Activated CD4-positive, alpha-beta T cell treated with anti-CD3 and anti-CD28 coated beads for 1 hour (primary cell): ENCODE measurements at regions not wholly inside any gene's neighbourhood (a gene's known extent, or its start where the extent isn't known, plus 50 kb on each side); places are given as distances from the start of the nearest gene placed in this dataset.

Experiments
- DNase-seq: peaks from one replicate; pipeline ENCODE4 v3.0.0-alpha.2; 2020

GRCh38 chr5:56366986-56367385, 133.9 kb upstream of the ANKRD55 start:
- no peak for DNase-seq

GRCh38 chr5:56361398-56361797, 128.3 kb upstream of the ANKRD55 start:
- DNase-seq: no peak

- DNase-seq: no peak
These were observed 127.7 kb upstream of the ANKRD55 start for GRCh38 chr5:56360816-56361215.

GRCh38 chr5:56359809-56360685, 126.9 kb upstream of the ANKRD55 start:
- DNase-seq: no peak

GRCh38 chr5:56358703-56359681, 125.9 kb upstream of the ANKRD55 start:
- DNase-seq: no peak

- DNase-seq: no peak
These were observed 124.9 kb upstream of the ANKRD55 start for GRCh38 chr5:56358046-56358445.

GRCh38 chr5:56357426-56357825, 124.3 kb upstream of the ANKRD55 start:
- DNase-seq: no peak

GRCh38 chr5:56356836-56357160, 123.7 kb upstream of the ANKRD55 start:
- DNase-seq: no peak

GRCh38 chr5:56356121-56356835, 123.1 kb upstream of the ANKRD55 start:
- no peak for DNase-seq

- DNase-seq: no peak
These were observed 121.7 kb upstream of the ANKRD55 start for GRCh38 chr5:56354836-56355235.

- DNase-seq: no peak
These were observed 119.9 kb upstream of the ANKRD55 start for GRCh38 chr5:56352808-56353590.

GRCh38 chr5:56350597-56351170, 117.6 kb upstream of the ANKRD55 start:
- no peak for DNase-seq

GRCh38 chr5:56350011-56350596, 117.0 kb upstream of the ANKRD55 start:
- no peak for DNase-seq

GRCh38 chr5:56349461-56349860, 116.3 kb upstream of the ANKRD55 start:
- DNase-seq: no peak

- DNase-seq: no peak
These were observed 113.8 kb upstream of the ANKRD55 start for GRCh38 chr5:56346741-56347535.

- no peak for DNase-seq
These were observed 113.0 kb upstream of the ANKRD55 start for GRCh38 chr5:56346044-56346710.

- no peak for DNase-seq
These were observed 112.2 kb upstream of the ANKRD55 start for GRCh38 chr5:56345352-56345751.

GRCh38 chr5:56344594-56344993, 111.5 kb upstream of the ANKRD55 start:
- no peak for DNase-seq

GRCh38 chr5:56343988-56344387, 110.9 kb upstream of the ANKRD55 start:
- DNase-seq: no peak

GRCh38 chr5:56342616-56343015, 109.5 kb upstream of the ANKRD55 start:
- no peak for DNase-seq
